Right lobe of liver (tissue), 6 donors: ENCODE measurements at regions not wholly inside any gene's neighbourhood (a gene's known extent, or its start where the extent isn't known, plus 50 kb on each side); places are given as distances from the start of the nearest gene placed in this dataset.

ENCODE experiments used
- ATAC-seq, 4 donors: fragments of 200-7000 bp; cut with Tn5 transposase; one replicate each; pipeline ENCODE4 v1.9.1; 2020; ENCODE audit warnings: mild to moderate bottlenecking in 4 of 4, moderate library complexity in 4 of 4
- DNase-seq, 3 donors: peaks; one replicate each; pipeline ENCODE4 v3.0.0-alpha.2; 2020
- H3K27ac ChIP-seq, 3 donors: fragments of 200-600 bp; one replicate each; pipeline ENCODE4 v1.8.0; 2022
- H3K27me3 ChIP-seq, 2 donors: fragments of 200-600 bp; one replicate each; pipeline ENCODE4 v1.8.0; 2022
- H3K36me3 ChIP-seq, 4 donors: fragments of 200-600 bp; sonication (generic) in 1 of 4; one replicate each; pipeline versions ENCODE4 v1.5.1 to v1.8.0; 2017 to 2022; ENCODE audit warnings: control low read depth in 1 of 4
- H3K4me1 ChIP-seq, 4 donors: fragments of 200-600 bp; sonication (generic) in 1 of 4; one replicate each; pipeline versions ENCODE4 v1.5.1 to v1.8.0; 2017 to 2022; ENCODE audit warnings: control low read depth in 1 of 4
- H3K4me3 ChIP-seq, 3 donors: fragments of 200-600 bp; one replicate each; pipeline ENCODE4 v1.8.0; 2022
- H3K9me3 ChIP-seq, 4 donors: fragments of 200-600 bp; sonication (generic) in 1 of 4; one replicate each; pipeline versions ENCODE4 v1.5.1 to v1.8.0; 2017 to 2022; ENCODE audit warnings: control low read depth in 1 of 4
- POLR2A ChIP-seq: fragments of 450-650 bp; IDR thresholded peaks from one replicate; pipeline ENCODE4 v1.6.1; 2017; ENCODE audit warnings: antibody characterized with exemption, mild to moderate bottlenecking
- WGBS: methylation state at CpG from one replicate; pipeline ENCODE4 v1.1.6; 2018; ENCODE audit warnings: low coverage, low lambda C conversion rate; ENCODE audit not compliant: insufficient coverage; ENCODE audit errors: missing lambda C conversion rate; 5-methylcytosine and 5-hydroxymethylcytosine counted together
- intact Hi-C, 2 donors: fragments of 100-400 bp; cut with DNase I; formaldehyde crosslinking; loops; one replicate each; pipeline versions ENCODE4 v1.11.2 to v1.14.1; 2022
- TF ChIP-seq, protein P1 (sequence below), 4 donors: fragments of 200-600 bp in 3 of 4; fragments of 450-650 bp in 1 of 4; IDR thresholded peaks; one replicate each; pipeline versions ENCODE4 v1.5.1 to v1.8.0; 2016 to 2022; ENCODE audit warnings: antibody characterized with exemption in 4 of 4, mild to moderate bottlenecking in 2 of 4
- donor health status: DM: no; HTN: yes; CAD: no.
- donor health status: DM: no; HTN: no; CAD: no.
- donor health status: DM: no; HTN: no; CAD: no.
- donor health status: DM: no; HTN: yes; CAD: no.
- donor health status: DM: no; HTN: yes; CAD: no.

DNA sequence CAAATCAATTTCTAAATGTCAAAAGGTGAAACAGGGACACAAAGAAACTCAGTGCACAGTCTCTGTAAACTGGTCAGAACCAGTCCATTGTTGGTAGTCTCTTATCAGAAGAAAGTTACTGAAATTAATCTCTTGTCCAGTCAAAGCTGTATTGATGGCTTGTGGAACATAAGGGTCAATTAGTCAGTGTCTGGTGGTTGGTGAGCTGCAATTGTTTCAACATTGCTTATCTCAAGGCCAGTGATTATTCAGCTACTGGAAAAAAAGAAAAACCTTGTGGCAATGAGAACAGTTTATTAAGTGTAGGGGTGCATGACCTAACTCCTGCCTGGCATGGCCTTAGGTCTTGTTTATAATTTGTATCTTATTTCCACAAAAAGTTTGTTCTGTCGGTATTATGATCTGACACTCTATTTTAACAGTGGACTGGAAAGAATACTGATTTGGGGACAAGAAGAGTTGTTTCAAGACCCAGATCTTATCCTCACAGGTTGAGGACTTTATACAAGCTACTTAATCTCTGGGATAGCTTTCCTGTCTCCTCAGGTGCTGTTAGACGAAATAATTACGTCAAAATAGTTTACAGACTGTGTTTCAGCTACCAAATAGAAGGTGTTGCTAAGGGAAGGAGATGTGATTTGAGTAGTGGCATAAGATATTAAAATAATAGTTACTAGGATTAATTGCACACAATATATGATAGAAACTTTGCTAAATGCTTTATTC, 520.0 kb upstream of the IRAK1BP1 start:
- H3K27ac ChIP-seq: no peak overlapping the region
- no peaks in the 10 kb centered on the region for H3K9me3 ChIP-seq
- no peaks in the 10 kb centered on the region for H3K4me1 ChIP-seq
- intact Hi-C loops: no loop called here
- WGBS: 51% methylated on average over 3 of the region's 3 CpGs
- H3K4me3 ChIP-seq: no peak overlapping the region
- no peaks in the 10 kb centered on the region for H3K36me3 ChIP-seq
- no peak for ATAC-seq
- DNase-seq: no peak
- H3K27me3 ChIP-seq: no peaks in the 10 kb centered on the region
- TF ChIP-seq, protein P1, sequence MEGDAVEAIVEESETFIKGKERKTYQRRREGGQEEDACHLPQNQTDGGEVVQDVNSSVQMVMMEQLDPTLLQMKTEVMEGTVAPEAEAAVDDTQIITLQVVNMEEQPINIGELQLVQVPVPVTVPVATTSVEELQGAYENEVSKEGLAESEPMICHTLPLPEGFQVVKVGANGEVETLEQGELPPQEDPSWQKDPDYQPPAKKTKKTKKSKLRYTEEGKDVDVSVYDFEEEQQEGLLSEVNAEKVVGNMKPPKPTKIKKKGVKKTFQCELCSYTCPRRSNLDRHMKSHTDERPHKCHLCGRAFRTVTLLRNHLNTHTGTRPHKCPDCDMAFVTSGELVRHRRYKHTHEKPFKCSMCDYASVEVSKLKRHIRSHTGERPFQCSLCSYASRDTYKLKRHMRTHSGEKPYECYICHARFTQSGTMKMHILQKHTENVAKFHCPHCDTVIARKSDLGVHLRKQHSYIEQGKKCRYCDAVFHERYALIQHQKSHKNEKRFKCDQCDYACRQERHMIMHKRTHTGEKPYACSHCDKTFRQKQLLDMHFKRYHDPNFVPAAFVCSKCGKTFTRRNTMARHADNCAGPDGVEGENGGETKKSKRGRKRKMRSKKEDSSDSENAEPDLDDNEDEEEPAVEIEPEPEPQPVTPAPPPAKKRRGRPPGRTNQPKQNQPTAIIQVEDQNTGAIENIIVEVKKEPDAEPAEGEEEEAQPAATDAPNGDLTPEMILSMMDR (IDR thresholded peaks at IDR 0.05): no peak
- no peak for TF ChIP-seq POLR2A

DNA sequence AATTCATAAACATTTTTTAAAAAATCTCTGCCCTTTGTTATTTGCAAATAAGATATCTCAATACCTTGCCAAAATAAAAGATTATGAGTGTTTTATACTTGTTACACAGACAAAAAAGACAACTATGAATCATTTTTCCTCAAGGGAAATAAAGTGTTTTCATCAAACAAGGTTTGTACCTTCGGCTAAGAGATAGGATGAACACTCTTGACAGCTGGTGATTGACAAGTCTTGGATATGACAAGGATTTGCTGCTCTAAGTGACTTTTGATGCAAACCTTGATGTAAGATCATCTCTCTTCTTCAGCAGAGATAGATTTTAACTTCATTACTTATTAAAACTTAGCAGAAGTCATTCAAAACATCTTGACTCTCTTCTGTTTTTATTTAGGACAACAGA, 514.3 kb upstream of the IRAK1BP1 start:
- Histone ChIP-seq H3K27ac (no peak overlapping the region), H3K27me3 (no peaks in the 10 kb centered on the region), H3K4me1 (no peaks in the 10 kb centered on the region), H3K4me3 (no peak overlapping the region), H3K9me3 (no peaks in the 10 kb centered on the region), H3K36me3 (no peaks in the 10 kb centered on the region)
- WGBS: 59% methylated on average over 1 of the region's 1 CpG
- intact Hi-C loops: no loop called here
- no peak for ATAC-seq
- TF ChIP-seq POLR2A: no peak
- TF ChIP-seq, protein P1 (IDR thresholded peaks at IDR 0.05): no peak
- DNase-seq: no peak

DNA sequence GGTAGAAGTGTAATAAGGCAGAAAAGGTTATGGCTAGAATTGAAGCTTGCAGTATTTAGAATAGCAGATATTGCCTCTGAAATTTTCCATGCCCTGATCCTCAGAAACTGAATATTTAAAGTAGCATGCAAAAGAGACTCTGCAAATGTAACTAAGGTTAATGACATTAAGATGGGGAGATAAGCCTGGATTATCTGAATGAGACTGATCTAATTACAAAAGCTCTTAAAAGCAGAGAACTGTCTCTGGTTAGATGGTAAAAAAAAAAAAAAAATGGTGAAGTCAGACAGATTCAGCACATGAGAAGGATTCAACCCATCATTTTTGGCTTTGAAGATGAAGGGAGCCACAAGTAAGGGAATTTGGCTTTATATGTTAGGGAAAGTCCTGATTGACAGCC, 503.7 kb upstream of the IRAK1BP1 start:
- intact Hi-C loops: no loop called here
- ATAC-seq (no peak), DNase-seq (no peak)
- H3K9me3 ChIP-seq: no peaks in the 10 kb centered on the region
- no peak overlapping the region for H3K27ac ChIP-seq
- no peak for TF ChIP-seq POLR2A
- TF ChIP-seq, protein P1 (IDR thresholded peaks at IDR 0.05): no peak
- H3K4me3 ChIP-seq: no peak overlapping the region
- H3K4me1 ChIP-seq: no peaks in the 10 kb centered on the region
- H3K36me3 ChIP-seq: no peaks in the 10 kb centered on the region
- no peaks in the 10 kb centered on the region for H3K27me3 ChIP-seq

DNA sequence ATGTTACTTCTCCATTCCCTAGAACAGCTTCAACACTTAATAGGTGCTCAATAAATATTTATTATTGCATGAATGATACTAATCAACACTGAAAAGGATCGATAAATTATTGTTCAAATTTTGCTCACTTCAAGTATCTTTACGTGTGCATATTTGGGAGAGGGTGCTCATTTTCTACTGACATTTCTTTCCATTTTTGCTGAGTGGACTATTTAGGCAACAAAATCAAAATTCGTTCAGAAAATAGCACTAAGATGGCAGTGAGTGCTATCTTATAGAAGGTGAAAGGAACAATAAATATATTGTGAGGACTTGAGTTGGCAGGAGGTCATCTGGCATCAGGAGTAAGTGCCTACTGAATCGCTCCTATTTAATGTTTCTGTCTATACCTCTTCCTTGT, 501.9 kb upstream of the IRAK1BP1 start:
- DNase-seq (no peak), ATAC-seq (no peak)
- intact Hi-C loops: no loop called here
- Histone ChIP-seq H3K9me3 (no peaks in the 10 kb centered on the region), H3K27ac (no peak overlapping the region), H3K36me3 (no peaks in the 10 kb centered on the region), H3K4me3 (no peak overlapping the region), H3K27me3 (no peaks in the 10 kb centered on the region), H3K4me1 (no peaks in the 10 kb centered on the region)
- no peak for TF ChIP-seq POLR2A
- TF ChIP-seq, protein P1 (IDR thresholded peaks at IDR 0.05): no peak
- 68% methylated on average over 4 of the region's 4 CpGs for WGBS

DNA sequence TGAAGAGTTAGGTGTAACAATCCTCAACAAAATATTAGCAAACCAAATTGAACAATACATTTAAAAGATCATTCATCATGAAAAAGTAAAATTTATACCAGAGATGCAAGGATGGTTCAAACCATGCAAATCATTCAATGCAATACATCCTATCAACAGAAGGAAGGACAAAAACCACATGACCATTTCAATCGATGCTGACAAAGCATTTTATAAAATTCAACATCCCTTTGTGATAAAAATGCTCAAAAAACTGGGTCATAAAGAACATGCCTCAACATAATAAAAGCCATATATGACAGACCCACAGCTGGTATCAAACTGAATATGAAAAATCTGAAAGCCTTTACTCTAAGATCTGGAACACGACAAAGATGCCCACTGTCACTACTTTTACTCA, 490.3 kb upstream of the IRAK1BP1 start:
- Histone ChIP-seq H3K4me1 (no peaks in the 10 kb centered on the region), H3K27ac (no peak overlapping the region), H3K27me3 (no peaks in the 10 kb centered on the region), H3K36me3 (no peaks in the 10 kb centered on the region), H3K4me3 (no peak overlapping the region), H3K9me3 (no peaks in the 10 kb centered on the region)
- TF ChIP-seq, protein P1 (IDR thresholded peaks at IDR 0.05): no peak
- no peak for TF ChIP-seq POLR2A
- DNase-seq (no peak), ATAC-seq (no peak)
- 63% methylated on average over 2 of the region's 2 CpGs for WGBS
- intact Hi-C loops: no loop called here
